A549 (cell line): ENCODE measurements at regions not wholly inside any gene's neighbourhood (a gene's known extent, or its start where the extent isn't known, plus 50 kb on each side); places are given as distances from the start of the nearest gene placed in this dataset.

Experiments used
- ATAC-seq, 2 experiments: fragments of 200-7000 bp in 1 of 2; fragments of >200 bp in 1 of 2; cut with Nextera tagmentation in 1 of 2; cut with Tn5 transposase in 1 of 2; 3 replicates each; pipeline versions ENCODE4 v1.8.0 to v1.9.1; 2018 to 2020; ENCODE audit warnings: mild to moderate bottlenecking in 1 of 2, moderate library complexity in 1 of 2
- CTCF ChIA-PET: fragments of 300-600 bp; sonication (Branson Sonifier 250); formaldehyde crosslinking; extraction: SDS; loops from one replicate; lab custom pipeline; 2021; ENCODE audit warnings: antibody characterized with exemption, inconsistent platforms; lab: Yijun Ruan, JAX
- POLR2A ChIA-PET: fragments of 350-600 bp; formaldehyde crosslinking; extraction: SDS; loops from one replicate; lab custom pipeline; 2021; ENCODE audit warnings: antibody characterized with exemption, inconsistent platforms; lab: Yijun Ruan, JAX
- DNase-seq, 2 experiments: peaks; one replicate each; pipeline versions ENCODE4 v3.0.0 to v3.0.0-alpha.2; 2011 to 2016; ENCODE audit warnings: low read depth in 1 of 2, low spot score in 1 of 2
- FAIRE-seq: peaks from 2 replicates; lab custom pipeline; 2011; peaks lifted over from hg19 to GRCh38; lab: Jason Lieb, UNC
- H3K27ac ChIP-seq, 2 experiments: fragments of >200 bp; sonication (Bioruptor Twin); formaldehyde crosslinking; 3 replicates each; pipeline ENCODE4 v1.5.1; 2016 to 2017
- H3K4me1 ChIP-seq: fragments of >200 bp; sonication (Bioruptor Twin); formaldehyde crosslinking; 3 replicates; pipeline ENCODE4 v1.6.1; 2016
- H3K4me2 ChIP-seq: fragments of >200 bp; sonication (Bioruptor Twin); formaldehyde crosslinking; 3 replicates; pipeline ENCODE4 v1.6.1; 2016
- H3K4me3 ChIP-seq: fragments of >200 bp; sonication (Bioruptor Twin); formaldehyde crosslinking; 3 replicates; pipeline ENCODE4 v1.5.1; 2016
- H3K9me3 ChIP-seq: fragments of >200 bp; sonication (Bioruptor Twin); formaldehyde crosslinking; 3 replicates; pipeline ENCODE4 v1.6.1; 2016
- BHLHE40 ChIP-seq: IDR thresholded peaks from 2 replicates; pipeline ENCODE4 v1.6.1; 2012; ENCODE audit warnings: low read depth, low read length, inconsistent platforms
- CEBPB ChIP-seq, 2 experiments: fragments of >200 bp in 1 of 2; sonication (Bioruptor Twin) in 1 of 2; formaldehyde crosslinking in 1 of 2; IDR thresholded peaks; 2 replicates each; pipeline ENCODE4 v1.6.1; 2012 to 2016
- CHD2 ChIP-seq: fragments of 150-350 bp; IDR thresholded peaks from 2 replicates; pipeline ENCODE4 v1.6.1; 2014; ENCODE audit warnings: low read length; ENCODE audit not compliant: partially characterized antibody
- CHD4 ChIP-seq: fragments of 200-600 bp; sonication (generic); IDR thresholded peaks from 2 replicates; pipeline ENCODE4 v1.6.1; 2016; ENCODE audit warnings: antibody characterized with exemption, mild to moderate bottlenecking, borderline replicate concordance
- E2F6 ChIP-seq: IDR thresholded peaks from 2 replicates; pipeline ENCODE4 v1.6.1; 2012; ENCODE audit warnings: low read depth, borderline replicate concordance
- EHF ChIP-seq: fragments of 250-450 bp; sonication (Bioruptor Pico); IDR thresholded peaks from 2 replicates; pipeline ENCODE4 v1.5.0; 2020; ENCODE audit warnings: mild to moderate bottlenecking
- EHMT2 ChIP-seq: fragments of 200-600 bp; sonication (generic); IDR thresholded peaks from 2 replicates; pipeline ENCODE4 v1.6.1; 2016; ENCODE audit warnings: antibody characterized with exemption, low read depth, mild to moderate bottlenecking, moderate library complexity
- ESRRA ChIP-seq: fragments of 150-350 bp; IDR thresholded peaks from 2 replicates; pipeline ENCODE4 v1.6.1; 2014; ENCODE audit warnings: mild to moderate bottlenecking, low read length, borderline replicate concordance
- HDAC2 ChIP-seq: fragments of 200-600 bp; sonication (generic); IDR thresholded peaks from 2 replicates; pipeline ENCODE4 v1.6.1; 2016
- HEYL ChIP-seq: fragments of 250-450 bp; sonication (Bioruptor Pico); IDR thresholded peaks from 2 replicates; pipeline ENCODE4 v1.8.0; 2021; ENCODE audit warnings: mild to moderate bottlenecking, moderate library complexity
- HOXB13 ChIP-seq: fragments of 250-450 bp; sonication (Bioruptor Pico); IDR thresholded peaks from 2 replicates; pipeline ENCODE4 v1.5.0; 2020; ENCODE audit warnings: low read depth, mild to moderate bottlenecking, moderate library complexity
- HOXB5 ChIP-seq: fragments of 250-450 bp; sonication (Bioruptor Pico); IDR thresholded peaks from 2 replicates; pipeline ENCODE4 v1.5.0; 2020; ENCODE audit warnings: mild to moderate bottlenecking, moderate library complexity
- JUN ChIP-seq, 2 experiments: fragments of >200 bp; sonication (Bioruptor Twin); formaldehyde crosslinking; IDR thresholded peaks; 2 replicates in 1 of 2; 3 replicates in 1 of 2; pipeline ENCODE4 v1.6.1; 2016 to 2017
- JUNB ChIP-seq: fragments of >200 bp; sonication (Bioruptor Twin); formaldehyde crosslinking; IDR thresholded peaks from 2 replicates; pipeline ENCODE4 v1.6.1; 2016
- KDM1A ChIP-seq: fragments of 200-600 bp; sonication (generic); IDR thresholded peaks from 2 replicates; pipeline ENCODE4 v1.6.1; 2016; ENCODE audit warnings: low read depth, mild to moderate bottlenecking
- MYC ChIP-seq: IDR thresholded peaks from 2 replicates; pipeline ENCODE4 v1.6.1; 2012; ENCODE audit warnings: mild to moderate bottlenecking, inconsistent platforms, low read length, improper control_type of control experiment, borderline replicate concordance
- NFE2L2 ChIP-seq: fragments of 150-350 bp; conservative IDR thresholded peaks from 2 replicates; pipeline ENCODE4 v1.6.1; 2014; ENCODE audit warnings: low read length
- NPAS2 ChIP-seq: fragments of 250-450 bp; sonication (Bioruptor Pico); IDR thresholded peaks from 2 replicates; pipeline ENCODE4 v1.8.0; 2022; ENCODE audit warnings: mild to moderate bottlenecking, moderate library complexity, borderline replicate concordance
- PHF8 ChIP-seq: fragments of 200-600 bp; sonication (generic); IDR thresholded peaks from 2 replicates; pipeline ENCODE4 v1.6.1; 2016; ENCODE audit warnings: low read depth, mild to moderate bottlenecking, antibody characterized with exemption, moderate library complexity, borderline replicate concordance
- POLR2A ChIP-seq: IDR thresholded peaks from 2 replicates; pipeline ENCODE4 v1.6.1; 2012; ENCODE audit warnings: mild to moderate bottlenecking, low read length
- RAD21 ChIP-seq, 2 experiments: fragments of >200 bp in 1 of 2; sonication (Bioruptor Twin) in 1 of 2; formaldehyde crosslinking in 1 of 2; IDR thresholded peaks in 1 of 2; conservative IDR thresholded peaks in 1 of 2; 2 replicates in 1 of 2; 3 replicates in 1 of 2; pipeline ENCODE4 v1.6.1; 2012 to 2018; ENCODE audit warnings: inconsistent platforms in 1 of 2
- RCOR1 ChIP-seq: fragments of 150-350 bp; IDR thresholded peaks from 2 replicates; pipeline ENCODE4 v1.6.1; 2014; ENCODE audit warnings: antibody characterized with exemption, low read length, low read depth
- ZNF302 ChIP-seq: fragments of 250-450 bp; sonication (Bioruptor Pico); IDR thresholded peaks from 2 replicates; pipeline ENCODE4 v1.9.0; 2021; ENCODE audit warnings: inconsistent platforms, mild to moderate bottlenecking, moderate library complexity
- ZSCAN20 ChIP-seq: fragments of 250-450 bp; sonication (Bioruptor Pico); IDR thresholded peaks from 2 replicates; pipeline ENCODE4 v1.8.0; 2022; ENCODE audit warnings: mild to moderate bottlenecking, moderate library complexity
- WGBS: methylation state at CpG from one replicate; pipeline ENCODE4 v1.1.6; 2017; ENCODE audit errors: missing lambda C conversion rate; 5-methylcytosine and 5-hydroxymethylcytosine counted together
- TF ChIP-seq, protein P1 (sequence below): IDR thresholded peaks from 2 replicates; pipeline ENCODE4 v1.6.1; 2012
- TF ChIP-seq, protein P2 (sequence below): fragments of 250-450 bp; sonication (Bioruptor Pico); IDR thresholded peaks from 2 replicates; pipeline ENCODE4 v1.5.0; 2021; ENCODE audit warnings: mild to moderate bottlenecking, moderate library complexity, borderline replicate concordance
- TF ChIP-seq, protein P3 (sequence below): fragments of 150-350 bp; IDR thresholded peaks from 2 replicates; pipeline ENCODE4 v1.6.1; 2014; ENCODE audit warnings: low read depth, mild to moderate bottlenecking, low read length
- TF ChIP-seq, protein P4 (sequence below): fragments of >200 bp; sonication (Bioruptor Twin); formaldehyde crosslinking; IDR thresholded peaks from 3 replicates; pipeline ENCODE4 v1.5.1; 2016

DNA sequence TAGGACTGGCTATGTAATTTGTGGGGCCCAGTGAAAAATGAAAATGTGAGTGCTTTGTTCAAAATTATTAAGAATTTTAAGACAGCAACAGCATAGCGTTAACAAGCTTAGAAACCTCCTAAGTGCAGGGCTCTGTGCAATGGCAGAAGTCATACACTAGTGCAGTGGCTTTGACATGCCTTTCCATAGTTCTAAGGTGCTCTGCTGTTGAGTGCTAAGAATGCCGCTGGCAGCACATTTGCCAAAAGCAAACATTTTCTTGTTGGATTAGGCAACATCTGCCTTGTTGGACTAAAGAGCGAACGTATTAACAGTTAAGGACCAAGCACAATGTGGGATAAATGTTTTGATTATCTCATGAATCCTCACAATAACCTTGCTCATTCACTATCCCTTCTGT, 244.9 kb upstream of the PDE3A start:
- TF ChIP-seq BHLHE40 (no peak), JUN (IDR thresholded peaks at IDR 0.05) (no peak), HDAC2 (no peak), NPAS2 (CRISPR knock-in tag) (no peak), RAD21 (conservative IDR thresholded peaks at IDR 0.05 in 1 of 2, IDR thresholded peaks at IDR 0.05 in 1 of 2) (no peak), HEYL (CRISPR knock-in tag) (no peak), ZNF302 (CRISPR knock-in tag) (no peak), ZSCAN20 (no peak), EHF (CRISPR knock-in tag) (no peak), RCOR1 (no peak)
- TF ChIP-seq, protein P1, sequence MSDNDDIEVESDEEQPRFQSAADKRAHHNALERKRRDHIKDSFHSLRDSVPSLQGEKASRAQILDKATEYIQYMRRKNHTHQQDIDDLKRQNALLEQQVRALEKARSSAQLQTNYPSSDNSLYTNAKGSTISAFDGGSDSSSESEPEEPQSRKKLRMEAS = no peak
- TF ChIP-seq, protein P2, sequence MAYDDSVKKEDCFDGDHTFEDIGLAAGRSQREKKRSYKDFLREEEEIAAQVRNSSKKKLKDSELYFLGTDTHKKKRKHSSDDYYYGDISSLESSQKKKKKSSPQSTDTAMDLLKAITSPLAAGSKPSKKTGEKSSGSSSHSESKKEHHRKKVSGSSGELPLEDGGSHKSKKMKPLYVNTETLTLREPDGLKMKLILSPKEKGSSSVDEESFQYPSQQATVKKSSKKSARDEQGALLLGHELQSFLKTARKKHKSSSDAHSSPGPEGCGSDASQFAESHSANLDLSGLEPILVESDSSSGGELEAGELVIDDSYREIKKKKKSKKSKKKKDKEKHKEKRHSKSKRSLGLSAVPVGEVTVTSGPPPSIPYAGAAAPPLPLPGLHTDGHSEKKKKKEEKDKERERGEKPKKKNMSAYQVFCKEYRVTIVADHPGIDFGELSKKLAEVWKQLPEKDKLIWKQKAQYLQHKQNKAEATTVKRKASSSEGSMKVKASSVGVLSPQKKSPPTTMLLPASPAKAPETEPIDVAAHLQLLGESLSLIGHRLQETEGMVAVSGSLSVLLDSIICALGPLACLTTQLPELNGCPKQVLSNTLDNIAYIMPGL = no peak
- ATAC-seq = no peak
- no peak for FAIRE-seq
- no peak for DNase-seq
- ChIA-PET CTCF (interaction anchor here (0.7 to 1.2 kb wide), 2 partner anchors 36 to 478 kb away, joined by 3 read pairs; no protein-coding TSS in a partner anchor), POLR2A (no interaction called here)
- H3K4me1 ChIP-seq = no peaks in the 10 kb centered on the region
- H3K9me3 ChIP-seq = no peaks in the 10 kb centered on the region
- no peak overlapping the region for H3K4me3 ChIP-seq
- no peak overlapping the region for H3K4me2 ChIP-seq
- H3K27ac ChIP-seq = no peak overlapping the region
- WGBS = 90% methylated on average over 4 of the region's 4 CpGs

DNA sequence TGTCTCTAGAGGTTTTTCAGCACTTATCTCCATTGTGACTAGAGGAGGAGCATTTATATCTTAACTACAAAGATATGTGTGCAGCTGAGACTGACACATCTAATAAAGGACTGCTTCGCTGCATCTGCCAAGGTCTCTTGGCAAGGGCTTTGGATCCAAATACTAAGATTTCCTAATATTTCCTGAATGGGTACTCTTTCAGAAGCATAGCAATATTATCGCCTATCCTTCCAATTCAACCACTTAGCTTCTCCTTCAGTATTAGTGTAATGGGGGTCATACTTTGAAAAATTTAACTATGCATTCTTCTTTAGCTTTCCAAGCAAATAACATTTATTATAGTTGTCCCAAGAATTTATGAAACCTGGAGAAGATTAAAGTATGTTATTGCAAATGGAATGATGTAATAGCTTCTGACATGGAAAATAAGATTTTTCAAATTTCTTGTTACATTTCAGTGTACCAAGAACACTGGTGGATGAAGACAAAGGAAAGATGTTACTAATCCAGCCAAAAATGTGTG, 243.0 kb upstream of the PDE3A start:
- CTCF ChIA-PET = no interaction called here
- no peak for FAIRE-seq
- 81% methylated on average over 2 of the region's 2 CpGs for WGBS

DNA sequence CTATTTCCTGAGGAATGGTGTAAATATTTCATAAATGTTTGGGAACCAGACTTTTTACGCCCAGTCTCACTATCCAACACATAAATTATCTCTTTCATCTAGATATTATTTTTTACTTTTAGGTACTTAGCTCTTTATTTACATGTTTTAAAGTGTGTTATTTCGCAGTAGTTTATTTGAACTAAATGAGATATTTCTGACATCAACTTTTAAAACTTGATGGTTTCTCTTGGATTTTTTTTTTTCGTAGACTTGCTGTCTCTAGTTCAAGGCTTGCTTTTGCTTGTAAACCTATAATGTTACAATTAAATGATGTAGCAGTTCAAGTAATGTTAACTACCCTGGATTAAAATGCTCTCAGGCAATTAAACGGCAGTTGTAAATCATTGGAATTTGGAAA, 241.7 kb upstream of the PDE3A start:
- ChIA-PET POLR2A (no interaction called here), CTCF (no interaction called here)
- DNase-seq = no peak
- no peaks in the 10 kb centered on the region for H3K4me1 ChIP-seq
- no peaks in the 10 kb centered on the region for H3K9me3 ChIP-seq
- FAIRE-seq = no peak
- no peak overlapping the region for H3K4me2 ChIP-seq
- H3K4me3 ChIP-seq = no peak overlapping the region
- 80% methylated on average over 4 of the region's 4 CpGs for WGBS
- H3K27ac ChIP-seq = no peak overlapping the region
- no peak for ATAC-seq
- TF ChIP-seq EHMT2 = no peak
- TF ChIP-seq NFE2L2 = no peak
- TF ChIP-seq HOXB5 = no peak
- TF ChIP-seq HEYL (CRISPR knock-in tag) = no peak
- TF ChIP-seq, protein P3, sequence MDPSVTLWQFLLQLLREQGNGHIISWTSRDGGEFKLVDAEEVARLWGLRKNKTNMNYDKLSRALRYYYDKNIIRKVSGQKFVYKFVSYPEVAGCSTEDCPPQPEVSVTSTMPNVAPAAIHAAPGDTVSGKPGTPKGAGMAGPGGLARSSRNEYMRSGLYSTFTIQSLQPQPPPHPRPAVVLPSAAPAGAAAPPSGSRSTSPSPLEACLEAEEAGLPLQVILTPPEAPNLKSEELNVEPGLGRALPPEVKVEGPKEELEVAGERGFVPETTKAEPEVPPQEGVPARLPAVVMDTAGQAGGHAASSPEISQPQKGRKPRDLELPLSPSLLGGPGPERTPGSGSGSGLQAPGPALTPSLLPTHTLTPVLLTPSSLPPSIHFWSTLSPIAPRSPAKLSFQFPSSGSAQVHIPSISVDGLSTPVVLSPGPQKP = no peak
- no peak for TF ChIP-seq KDM1A
- TF ChIP-seq, protein P4, sequence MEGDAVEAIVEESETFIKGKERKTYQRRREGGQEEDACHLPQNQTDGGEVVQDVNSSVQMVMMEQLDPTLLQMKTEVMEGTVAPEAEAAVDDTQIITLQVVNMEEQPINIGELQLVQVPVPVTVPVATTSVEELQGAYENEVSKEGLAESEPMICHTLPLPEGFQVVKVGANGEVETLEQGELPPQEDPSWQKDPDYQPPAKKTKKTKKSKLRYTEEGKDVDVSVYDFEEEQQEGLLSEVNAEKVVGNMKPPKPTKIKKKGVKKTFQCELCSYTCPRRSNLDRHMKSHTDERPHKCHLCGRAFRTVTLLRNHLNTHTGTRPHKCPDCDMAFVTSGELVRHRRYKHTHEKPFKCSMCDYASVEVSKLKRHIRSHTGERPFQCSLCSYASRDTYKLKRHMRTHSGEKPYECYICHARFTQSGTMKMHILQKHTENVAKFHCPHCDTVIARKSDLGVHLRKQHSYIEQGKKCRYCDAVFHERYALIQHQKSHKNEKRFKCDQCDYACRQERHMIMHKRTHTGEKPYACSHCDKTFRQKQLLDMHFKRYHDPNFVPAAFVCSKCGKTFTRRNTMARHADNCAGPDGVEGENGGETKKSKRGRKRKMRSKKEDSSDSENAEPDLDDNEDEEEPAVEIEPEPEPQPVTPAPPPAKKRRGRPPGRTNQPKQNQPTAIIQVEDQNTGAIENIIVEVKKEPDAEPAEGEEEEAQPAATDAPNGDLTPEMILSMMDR = no peak
- TF ChIP-seq CHD2 = no peak
- TF ChIP-seq EHF (CRISPR knock-in tag) = no peak
- TF ChIP-seq PHF8 = no peak
- no peak for TF ChIP-seq JUNB
- TF ChIP-seq HOXB13 (CRISPR knock-in tag) = no peak
- no peak for TF ChIP-seq POLR2A
- TF ChIP-seq ESRRA = no peak
- TF ChIP-seq CHD4 = no peak

More for the DNA sequence above, 243.0 kb upstream of the PDE3A start:
- POLR2A ChIA-PET = no interaction called here
- H3K9me3 ChIP-seq = no peaks in the 10 kb centered on the region
- no peak overlapping the region for H3K4me2 ChIP-seq
- no peak for DNase-seq
- no peak overlapping the region for H3K4me3 ChIP-seq
- H3K4me1 ChIP-seq = no peaks in the 10 kb centered on the region
- no peak for TF ChIP-seq CEBPB (IDR thresholded peaks at IDR 0.05)
- TF ChIP-seq EHMT2 = no peak
- no peak for TF ChIP-seq POLR2A
- TF ChIP-seq HOXB13 (CRISPR knock-in tag) = no peak
- TF ChIP-seq E2F6 = no peak
- no peak for TF ChIP-seq ZSCAN20
- no peak for TF ChIP-seq MYC
- TF ChIP-seq, all 56 proteins: peak for 0
- ATAC-seq = no peak
- no peak overlapping the region for H3K27ac ChIP-seq
